Neural progenitor cell (in vitro differentiated cells): ENCODE measurements at regions not wholly inside any gene's neighbourhood (a gene's known extent, or its start where the extent isn't known, plus 50 kb on each side); places are given as distances from the start of the nearest gene placed in this dataset.

ENCODE experiments used
- EZH2 ChIP-seq: fragments of 200-600 bp; sonication (generic); IDR thresholded peaks from 2 replicates; pipeline ENCODE4 v1.6.1; 2017; ENCODE audit warnings: antibody characterized with exemption, mild to moderate bottlenecking, moderate library complexity
- TF ChIP-seq, protein P1 (sequence below): fragments of 200-600 bp; sonication (generic); IDR thresholded peaks from 2 replicates; pipeline ENCODE4 v1.5.1; 2017; ENCODE audit warnings: antibody characterized with exemption, mild to moderate bottlenecking

DNA sequence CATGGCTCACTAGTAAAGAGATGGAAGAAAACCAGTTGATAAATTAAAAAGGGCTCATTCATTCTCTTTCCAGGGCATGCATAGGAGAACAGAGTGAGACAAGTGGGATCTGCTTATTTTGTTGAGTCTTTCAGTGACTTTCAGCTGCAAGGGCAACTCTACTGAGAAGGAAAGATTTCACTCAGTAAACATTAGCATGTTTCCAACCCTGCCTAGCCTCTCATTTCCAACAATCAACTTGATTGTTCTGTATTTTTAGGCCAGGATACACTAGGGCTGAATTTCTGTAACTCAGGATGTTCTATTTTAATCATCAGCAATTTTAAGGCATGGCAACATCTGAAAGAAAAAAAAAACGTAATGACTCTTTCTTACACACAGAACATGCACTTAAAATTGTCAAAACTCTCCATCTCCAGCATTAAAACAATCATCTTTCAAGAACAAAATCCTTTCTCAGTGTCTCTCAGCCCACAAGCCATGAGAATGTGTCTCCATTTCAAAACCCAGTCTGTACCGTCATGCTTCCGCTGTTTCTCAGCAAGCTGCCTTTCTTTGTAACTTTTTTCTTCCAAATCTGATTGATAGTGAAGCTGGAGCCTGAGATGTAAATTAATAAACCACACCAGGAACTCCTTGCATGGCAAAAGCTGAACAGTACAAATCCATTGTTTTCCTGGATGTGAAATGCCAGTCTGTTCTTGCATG is 147.2 kb upstream of the KLF14 start:
- TF ChIP-seq, protein P1, sequence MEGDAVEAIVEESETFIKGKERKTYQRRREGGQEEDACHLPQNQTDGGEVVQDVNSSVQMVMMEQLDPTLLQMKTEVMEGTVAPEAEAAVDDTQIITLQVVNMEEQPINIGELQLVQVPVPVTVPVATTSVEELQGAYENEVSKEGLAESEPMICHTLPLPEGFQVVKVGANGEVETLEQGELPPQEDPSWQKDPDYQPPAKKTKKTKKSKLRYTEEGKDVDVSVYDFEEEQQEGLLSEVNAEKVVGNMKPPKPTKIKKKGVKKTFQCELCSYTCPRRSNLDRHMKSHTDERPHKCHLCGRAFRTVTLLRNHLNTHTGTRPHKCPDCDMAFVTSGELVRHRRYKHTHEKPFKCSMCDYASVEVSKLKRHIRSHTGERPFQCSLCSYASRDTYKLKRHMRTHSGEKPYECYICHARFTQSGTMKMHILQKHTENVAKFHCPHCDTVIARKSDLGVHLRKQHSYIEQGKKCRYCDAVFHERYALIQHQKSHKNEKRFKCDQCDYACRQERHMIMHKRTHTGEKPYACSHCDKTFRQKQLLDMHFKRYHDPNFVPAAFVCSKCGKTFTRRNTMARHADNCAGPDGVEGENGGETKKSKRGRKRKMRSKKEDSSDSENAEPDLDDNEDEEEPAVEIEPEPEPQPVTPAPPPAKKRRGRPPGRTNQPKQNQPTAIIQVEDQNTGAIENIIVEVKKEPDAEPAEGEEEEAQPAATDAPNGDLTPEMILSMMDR: no peak
- no peak for TF ChIP-seq EZH2
